ENCODE measurements at regions not wholly inside any gene's neighbourhood (a gene's known extent, or its start where the extent isn't known, plus 50 kb on each side); places are given as distances from the start of the nearest gene placed in this dataset.
A peak's percentile ranks its signal among the peaks of the same experiment; 100 is the strongest.

DNA sequence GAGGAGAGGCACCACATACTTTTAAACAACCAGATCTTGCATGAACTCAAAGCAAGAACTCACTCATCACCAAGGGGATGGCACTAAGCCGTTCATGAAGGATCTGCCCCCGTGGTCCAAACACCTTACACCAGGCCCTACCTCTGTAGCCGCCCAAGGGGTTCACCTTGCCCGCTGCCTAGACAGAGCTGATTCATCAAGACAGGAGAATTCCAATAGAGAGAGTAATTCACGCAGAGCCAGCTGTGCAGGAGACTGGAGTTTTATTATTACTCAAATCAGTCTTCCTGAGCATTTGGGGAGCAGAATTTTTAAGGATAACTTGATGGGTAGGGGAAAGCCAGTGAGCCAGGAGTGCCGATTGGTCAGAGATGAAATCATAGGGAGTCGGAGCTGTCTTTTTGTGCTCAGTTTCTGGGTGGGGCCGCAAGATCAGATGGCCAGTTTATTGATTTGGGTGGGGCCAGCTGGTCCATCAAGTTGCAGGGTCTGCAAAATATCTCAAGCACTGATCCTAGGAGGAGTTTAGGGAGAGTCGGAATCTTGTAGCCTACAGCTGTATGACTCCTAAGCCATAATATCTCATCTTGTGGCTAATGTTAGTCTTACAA lies 364.7 kb downstream of the PCDH7 start:
- ChIA-PET POLR2A (no interaction called here), CTCF (interaction anchor here (1.6 kb wide), 1 partner anchor 39 kb away, joined by 3 read pairs; no protein-coding TSS in a partner anchor), RAD21 (ENCODE audit: low non-redundant PET in 1 of 2, low total read pairs in 2 of 2, uncharacterized antibody in 2 of 2, unreplicated experiment in 2 of 2) (interaction anchor here in 1 of 2 experiments (0.7 kb wide), 1 partner anchor 50 kb away, joined by 3 read pairs; no protein-coding TSS in a partner anchor)
- TF ChIP-seq, protein P1, sequence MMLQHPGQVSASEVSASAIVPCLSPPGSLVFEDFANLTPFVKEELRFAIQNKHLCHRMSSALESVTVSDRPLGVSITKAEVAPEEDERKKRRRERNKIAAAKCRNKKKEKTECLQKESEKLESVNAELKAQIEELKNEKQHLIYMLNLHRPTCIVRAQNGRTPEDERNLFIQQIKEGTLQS (IDR thresholded peaks at IDR 0.05), result no peak
- TF ChIP-seq JUND (IDR thresholded peaks at IDR 0.05) (peak; percentile 65), ZNF274 (IDR thresholded peaks at IDR 0.05; ENCODE audit: low read depth, low read length) (no peak), EZH2 (IDR thresholded peaks at IDR 0.05) (no peak), SP1 (IDR thresholded peaks at IDR 0.05; ENCODE audit: low read depth) (peak; percentile 71), ELF1 (IDR thresholded peaks at IDR 0.05; ENCODE audit: borderline replicate concordance, low read depth) (no peak), SIN3A (IDR thresholded peaks at IDR 0.05; ENCODE audit: low read depth) (peak; percentile 24; the same call in 1 of the 2 replicates), POLR2A (IDR thresholded peaks at IDR 0.05; ENCODE audit: borderline replicate concordance, extremely low read depth, insufficient read depth, insufficient read length) (no peak), CBX3 (IDR thresholded peaks at IDR 0.05; ENCODE audit: low read depth) (peak; percentile 64), ZFX (IDR thresholded peaks at IDR 0.05) (no peak), CEBPB (IDR thresholded peaks at IDR 0.05; ENCODE audit: low read depth) (peak; percentile 9; the same call in 1 of the 2 replicates), EZH2phosphoT487 (IDR thresholded peaks at IDR 0.05; ENCODE audit: borderline replicate concordance) (no peak), YY1 (IDR thresholded peaks at IDR 0.05; ENCODE audit: extremely low read depth, insufficient replicate concordance, low read depth, low read length) (no peak), RAD21 (IDR thresholded peaks at IDR 0.05; ENCODE audit: low read depth) (no peak; the same call in 1 of the 2 replicates), POLR2AphosphoS5 (IDR thresholded peaks at IDR 0.05; ENCODE audit: low read depth, low read length) (no peak; the same call in 1 of the 2 replicates), TCF7L2 (IDR thresholded peaks at IDR 0.05; ENCODE audit: borderline replicate concordance, extremely low read depth, insufficient read depth, insufficient read length) (peak; percentile 46), SRF (IDR thresholded peaks at IDR 0.05; ENCODE audit: low read depth) (no peak), EGR1 (IDR thresholded peaks at IDR 0.05; ENCODE audit: low read depth) (no peak), FOSL1 (IDR thresholded peaks at IDR 0.05; ENCODE audit: low read depth) (peak; percentile 71)
- TF ChIP-seq, protein P2, sequence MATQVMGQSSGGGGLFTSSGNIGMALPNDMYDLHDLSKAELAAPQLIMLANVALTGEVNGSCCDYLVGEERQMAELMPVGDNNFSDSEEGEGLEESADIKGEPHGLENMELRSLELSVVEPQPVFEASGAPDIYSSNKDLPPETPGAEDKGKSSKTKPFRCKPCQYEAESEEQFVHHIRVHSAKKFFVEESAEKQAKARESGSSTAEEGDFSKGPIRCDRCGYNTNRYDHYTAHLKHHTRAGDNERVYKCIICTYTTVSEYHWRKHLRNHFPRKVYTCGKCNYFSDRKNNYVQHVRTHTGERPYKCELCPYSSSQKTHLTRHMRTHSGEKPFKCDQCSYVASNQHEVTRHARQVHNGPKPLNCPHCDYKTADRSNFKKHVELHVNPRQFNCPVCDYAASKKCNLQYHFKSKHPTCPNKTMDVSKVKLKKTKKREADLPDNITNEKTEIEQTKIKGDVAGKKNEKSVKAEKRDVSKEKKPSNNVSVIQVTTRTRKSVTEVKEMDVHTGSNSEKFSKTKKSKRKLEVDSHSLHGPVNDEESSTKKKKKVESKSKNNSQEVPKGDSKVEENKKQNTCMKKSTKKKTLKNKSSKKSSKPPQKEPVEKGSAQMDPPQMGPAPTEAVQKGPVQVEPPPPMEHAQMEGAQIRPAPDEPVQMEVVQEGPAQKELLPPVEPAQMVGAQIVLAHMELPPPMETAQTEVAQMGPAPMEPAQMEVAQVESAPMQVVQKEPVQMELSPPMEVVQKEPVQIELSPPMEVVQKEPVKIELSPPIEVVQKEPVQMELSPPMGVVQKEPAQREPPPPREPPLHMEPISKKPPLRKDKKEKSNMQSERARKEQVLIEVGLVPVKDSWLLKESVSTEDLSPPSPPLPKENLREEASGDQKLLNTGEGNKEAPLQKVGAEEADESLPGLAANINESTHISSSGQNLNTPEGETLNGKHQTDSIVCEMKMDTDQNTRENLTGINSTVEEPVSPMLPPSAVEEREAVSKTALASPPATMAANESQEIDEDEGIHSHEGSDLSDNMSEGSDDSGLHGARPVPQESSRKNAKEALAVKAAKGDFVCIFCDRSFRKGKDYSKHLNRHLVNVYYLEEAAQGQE (IDR thresholded peaks at IDR 0.05; ENCODE audit: low read depth), result no peak
- TF ChIP-seq, protein P3, sequence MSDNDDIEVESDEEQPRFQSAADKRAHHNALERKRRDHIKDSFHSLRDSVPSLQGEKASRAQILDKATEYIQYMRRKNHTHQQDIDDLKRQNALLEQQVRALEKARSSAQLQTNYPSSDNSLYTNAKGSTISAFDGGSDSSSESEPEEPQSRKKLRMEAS (IDR thresholded peaks at IDR 0.05), result 0 out of 2 replicates have a peak, but pooled peaks have one; percentile 4
- TF ChIP-seq, protein P4, sequence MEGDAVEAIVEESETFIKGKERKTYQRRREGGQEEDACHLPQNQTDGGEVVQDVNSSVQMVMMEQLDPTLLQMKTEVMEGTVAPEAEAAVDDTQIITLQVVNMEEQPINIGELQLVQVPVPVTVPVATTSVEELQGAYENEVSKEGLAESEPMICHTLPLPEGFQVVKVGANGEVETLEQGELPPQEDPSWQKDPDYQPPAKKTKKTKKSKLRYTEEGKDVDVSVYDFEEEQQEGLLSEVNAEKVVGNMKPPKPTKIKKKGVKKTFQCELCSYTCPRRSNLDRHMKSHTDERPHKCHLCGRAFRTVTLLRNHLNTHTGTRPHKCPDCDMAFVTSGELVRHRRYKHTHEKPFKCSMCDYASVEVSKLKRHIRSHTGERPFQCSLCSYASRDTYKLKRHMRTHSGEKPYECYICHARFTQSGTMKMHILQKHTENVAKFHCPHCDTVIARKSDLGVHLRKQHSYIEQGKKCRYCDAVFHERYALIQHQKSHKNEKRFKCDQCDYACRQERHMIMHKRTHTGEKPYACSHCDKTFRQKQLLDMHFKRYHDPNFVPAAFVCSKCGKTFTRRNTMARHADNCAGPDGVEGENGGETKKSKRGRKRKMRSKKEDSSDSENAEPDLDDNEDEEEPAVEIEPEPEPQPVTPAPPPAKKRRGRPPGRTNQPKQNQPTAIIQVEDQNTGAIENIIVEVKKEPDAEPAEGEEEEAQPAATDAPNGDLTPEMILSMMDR (IDR thresholded peaks at IDR 0.05 in 2 of 3, conservative IDR thresholded peaks at IDR 0.05 in 1 of 3; ENCODE audit: borderline replicate concordance in 1 of 3, insufficient read depth in 1 of 3, low read depth in 2 of 3, low read length in 2 of 3), result no peak
- BruUV-seq (replicated peaks), result no TSS peak
- peak; percentile 69 for DNase-seq (ENCODE audit: low read depth, low spot score)
- H3K9ac ChIP-seq (ENCODE audit: low read length), result peak overlapping the region; percentile 54
- ATAC-seq, result peak; percentile 86
- H3K9me3 ChIP-seq (ENCODE audit: control insufficient read depth in 1 of 2, insufficient read depth in 1 of 2, low read depth in 1 of 2, low read length in 2 of 2), result no peaks in the 10 kb centered on the region
- no peak overlapping the region for H2AFZ ChIP-seq (ENCODE audit: low read depth, low read length, poor library complexity, severe bottlenecking)
- intact Hi-C loops (cut with micrococcal nuclease), result loop anchor here (5.0 kb wide), 1 partner anchor 152 kb away; no protein-coding TSS in a partner anchor
- peaks cover 72 to 91% of the 10 kb centered on the region in 2 experiments for H3K4me1 ChIP-seq (ENCODE audit: control insufficient read depth in 1 of 2, insufficient read depth in 2 of 2, low read length in 2 of 2)
- peak overlapping the region; percentile 2 to 11; a peak in 3 of 4 replicates for H3K4me3 ChIP-seq (replicated peaks in 1 of 2; ENCODE audit: low read depth in 1 of 2, low read length in 2 of 2)
- H3K9me2 ChIP-seq (ENCODE audit: insufficient read depth), result no peaks in the 10 kb centered on the region
- H3K27ac ChIP-seq (ENCODE audit: low read depth, low read length), result peak overlapping the region; percentile 96
- H3K4me2 ChIP-seq (ENCODE audit: low read length), result peak overlapping the region; percentile 58
- no peaks in the 10 kb centered on the region for H3K27me3 ChIP-seq (ENCODE audit: insufficient read depth, low read length)
- peaks cover 0 to 16% of the 10 kb centered on the region in 2 experiments; a peak in 2 of 4 replicates for H3K36me3 ChIP-seq (ENCODE audit: control insufficient read depth in 1 of 2, insufficient read depth in 2 of 2, low read length in 2 of 2)
- peaks cover 50% of the 10 kb centered on the region for H3K79me2 ChIP-seq (ENCODE audit: insufficient read depth, low read length)
- H4K20me1 ChIP-seq (ENCODE audit: insufficient read depth), result no peaks in the 10 kb centered on the region

Data from HCT116 (cell line).